ENCODE measurements at regions not wholly inside any gene's neighbourhood (a gene's known extent, or its start where the extent isn't known, plus 50 kb on each side); places are given as distances from the start of the nearest gene placed in this dataset.

DNA sequence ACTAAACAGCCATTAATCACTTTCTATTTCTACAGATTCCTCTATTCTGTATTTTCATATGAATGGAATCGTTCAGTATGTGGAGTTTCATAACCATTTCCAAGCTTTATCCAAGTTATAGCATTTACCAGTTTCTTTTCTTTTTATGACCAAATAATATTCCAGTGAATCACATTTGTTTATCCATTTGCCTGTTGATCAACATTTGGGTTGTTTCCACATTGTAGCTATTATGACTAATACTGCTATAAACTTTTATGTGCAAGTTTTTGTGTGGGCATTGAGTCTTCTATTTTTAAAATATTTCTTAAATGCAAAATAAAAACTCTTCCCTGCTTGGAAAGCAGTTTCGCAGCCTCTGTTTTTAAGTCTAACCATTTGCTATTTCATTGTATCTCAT lies 336.4 kb upstream of the OPRM1 start:
- TF ChIP-seq, protein P1, sequence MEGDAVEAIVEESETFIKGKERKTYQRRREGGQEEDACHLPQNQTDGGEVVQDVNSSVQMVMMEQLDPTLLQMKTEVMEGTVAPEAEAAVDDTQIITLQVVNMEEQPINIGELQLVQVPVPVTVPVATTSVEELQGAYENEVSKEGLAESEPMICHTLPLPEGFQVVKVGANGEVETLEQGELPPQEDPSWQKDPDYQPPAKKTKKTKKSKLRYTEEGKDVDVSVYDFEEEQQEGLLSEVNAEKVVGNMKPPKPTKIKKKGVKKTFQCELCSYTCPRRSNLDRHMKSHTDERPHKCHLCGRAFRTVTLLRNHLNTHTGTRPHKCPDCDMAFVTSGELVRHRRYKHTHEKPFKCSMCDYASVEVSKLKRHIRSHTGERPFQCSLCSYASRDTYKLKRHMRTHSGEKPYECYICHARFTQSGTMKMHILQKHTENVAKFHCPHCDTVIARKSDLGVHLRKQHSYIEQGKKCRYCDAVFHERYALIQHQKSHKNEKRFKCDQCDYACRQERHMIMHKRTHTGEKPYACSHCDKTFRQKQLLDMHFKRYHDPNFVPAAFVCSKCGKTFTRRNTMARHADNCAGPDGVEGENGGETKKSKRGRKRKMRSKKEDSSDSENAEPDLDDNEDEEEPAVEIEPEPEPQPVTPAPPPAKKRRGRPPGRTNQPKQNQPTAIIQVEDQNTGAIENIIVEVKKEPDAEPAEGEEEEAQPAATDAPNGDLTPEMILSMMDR (conservative IDR thresholded peaks at IDR 0.05) = no peak
- TF ChIP-seq ZFX (IDR thresholded peaks at IDR 0.05) = no peak
